HEK293 (cell line): ENCODE measurements at regions not wholly inside any gene's neighbourhood (a gene's known extent, or its start where the extent isn't known, plus 50 kb on each side); places are given as distances from the start of the nearest gene placed in this dataset.

Experiments used
- CTCF ChIA-PET: fragments of 350-600 bp; formaldehyde crosslinking; extraction: SDS; loops from one replicate; lab custom pipeline; 2021; ENCODE audit warnings: antibody characterized with exemption; lab: Yijun Ruan, JAX
- POLR2A ChIA-PET: fragments of 300-600 bp; formaldehyde crosslinking; extraction: SDS; loops from one replicate; lab custom pipeline; 2020; ENCODE audit warnings: antibody characterized with exemption, inconsistent platforms; lab: Yijun Ruan, JAX
- H3K27ac ChIP-seq: fragments of 200-500 bp; sonication (Bioruptor generic); 2 replicates; pipeline ENCODE4 v1.5.1; 2014; ENCODE audit warnings: low read depth, low read length, control low read depth, inconsistent platforms; ENCODE audit errors: extremely low read depth
- H3K36me3 ChIP-seq, 2 experiments: fragments of 200-500 bp in 1 of 2; sonication (Bioruptor generic) in 1 of 2; 1 replicate in 1 of 2; 2 replicates in 1 of 2; pipeline ENCODE4 v1.5.1; 2014 to 2017; ENCODE audit warnings: inconsistent platforms in 2 of 2, low read length in 2 of 2; ENCODE audit not compliant: control insufficient read depth in 2 of 2, insufficient read depth in 1 of 2
- H3K4me1 ChIP-seq: fragments of 200-500 bp; sonication (Bioruptor generic); 2 replicates; pipeline ENCODE4 v1.5.1; 2014; ENCODE audit warnings: mild to moderate bottlenecking, low read length, inconsistent platforms; ENCODE audit not compliant: control insufficient read depth, insufficient read depth
- H3K4me3 ChIP-seq: 2 replicates; pipeline ENCODE4 v1.5.1; 2011; ENCODE audit warnings: low read depth, mild to moderate bottlenecking, control low read depth, low read length, moderate library complexity
- H3K9me3 ChIP-seq: fragments of 200-500 bp; sonication (Bioruptor generic); 2 replicates; pipeline ENCODE4 v1.5.1; 2014; ENCODE audit warnings: low read depth, low read length, inconsistent platforms; ENCODE audit not compliant: control insufficient read depth, insufficient read depth
- ATF2 ChIP-seq: fragments of 450-650 bp; formaldehyde crosslinking; IDR thresholded peaks from 2 replicates; pipeline ENCODE4 v1.5.1; 2016; ENCODE audit warnings: missing biosample characterization, missing genetic modification characterization, low read depth
- EGR2 ChIP-seq: fragments of 450-650 bp; formaldehyde crosslinking; IDR thresholded peaks from 2 replicates; pipeline ENCODE4 v1.5.1; 2016; ENCODE audit warnings: low read depth, missing biosample characterization, missing genetic modification characterization
- FEZF1 ChIP-seq: fragments of 450-650 bp; formaldehyde crosslinking; IDR thresholded peaks from 2 replicates; pipeline ENCODE4 v1.5.1; 2016; ENCODE audit warnings: missing biosample characterization, missing genetic modification characterization
- KLF17 ChIP-seq: fragments of 450-650 bp; formaldehyde crosslinking; IDR thresholded peaks from 2 replicates; pipeline ENCODE4 v1.5.1; 2016; ENCODE audit warnings: missing biosample characterization, missing genetic modification characterization
- OSR2 ChIP-seq: fragments of 450-650 bp; formaldehyde crosslinking; IDR thresholded peaks from 2 replicates; pipeline ENCODE4 v1.5.1; 2016; ENCODE audit warnings: missing biosample characterization, missing genetic modification characterization
- ZFP37 ChIP-seq: fragments of 450-650 bp; formaldehyde crosslinking; IDR thresholded peaks from 2 replicates; pipeline ENCODE4 v1.5.1; 2016; ENCODE audit warnings: missing biosample characterization, missing genetic modification characterization
- ZNF10 ChIP-seq: fragments of 450-650 bp; formaldehyde crosslinking; IDR thresholded peaks from 2 replicates; pipeline ENCODE4 v1.5.1; 2017; ENCODE audit warnings: missing biosample characterization, missing genetic modification characterization
- ZNF112 ChIP-seq: fragments of 450-650 bp; formaldehyde crosslinking; IDR thresholded peaks from 2 replicates; pipeline ENCODE4 v1.5.0; 2017; ENCODE audit warnings: missing biosample characterization, missing genetic modification characterization
- ZNF19 ChIP-seq: fragments of 450-650 bp; formaldehyde crosslinking; IDR thresholded peaks from 2 replicates; pipeline ENCODE4; 2016; ENCODE audit warnings: missing biosample characterization, missing genetic modification characterization, low read depth
- ZNF202 ChIP-seq: fragments of 450-650 bp; formaldehyde crosslinking; IDR thresholded peaks from 2 replicates; pipeline ENCODE4 v1.5.1; 2016; ENCODE audit warnings: missing biosample characterization, missing genetic modification characterization, borderline replicate concordance
- ZNF341 ChIP-seq: fragments of 450-650 bp; formaldehyde crosslinking; IDR thresholded peaks from 2 replicates; pipeline ENCODE4; 2016; ENCODE audit warnings: low read depth, missing biosample characterization, missing genetic modification characterization
- ZNF404 ChIP-seq: fragments of 450-650 bp; formaldehyde crosslinking; IDR thresholded peaks from 2 replicates; pipeline ENCODE4 v1.5.1; 2017; ENCODE audit warnings: missing biosample characterization, missing genetic modification characterization
- ZNF501 ChIP-seq: fragments of 450-650 bp; formaldehyde crosslinking; IDR thresholded peaks from 2 replicates; pipeline ENCODE4 v1.5.1; 2016; ENCODE audit warnings: missing biosample characterization, missing genetic modification characterization
- ZNF548 ChIP-seq: fragments of 450-650 bp; formaldehyde crosslinking; IDR thresholded peaks from 2 replicates; pipeline ENCODE4 v1.5.1; 2016; ENCODE audit warnings: missing biosample characterization, missing genetic modification characterization
- ZNF549 ChIP-seq: fragments of 450-650 bp; IDR thresholded peaks from 2 replicates; pipeline ENCODE4 v1.5.1; 2018; ENCODE audit warnings: missing biosample characterization, missing genetic modification characterization, mild to moderate bottlenecking, inconsistent platforms, moderate library complexity
- ZNF610 ChIP-seq: fragments of 450-650 bp; formaldehyde crosslinking; IDR thresholded peaks from 2 replicates; pipeline ENCODE4 v1.5.1; 2016; ENCODE audit warnings: missing biosample characterization, missing genetic modification characterization, borderline replicate concordance
- ZNF626 ChIP-seq: fragments of 450-650 bp; sonication (Bioruptor Pico); formaldehyde crosslinking; IDR thresholded peaks from 2 replicates; pipeline ENCODE4 v1.5.1; 2018; ENCODE audit warnings: missing biosample characterization, missing genetic modification characterization, inconsistent platforms
- ZNF791 ChIP-seq: fragments of 450-650 bp; formaldehyde crosslinking; IDR thresholded peaks from 2 replicates; pipeline ENCODE4 v1.5.1; 2016; ENCODE audit warnings: missing biosample characterization, missing genetic modification characterization
- ZNF843 ChIP-seq: fragments of 450-650 bp; formaldehyde crosslinking; IDR thresholded peaks from 2 replicates; pipeline ENCODE4 v1.5.1; 2016; ENCODE audit warnings: missing biosample characterization, missing genetic modification characterization
- TF ChIP-seq, protein P1 (sequence below): fragments of 450-650 bp; formaldehyde crosslinking; IDR thresholded peaks from 2 replicates; pipeline ENCODE4 v1.5.1; 2016; ENCODE audit warnings: missing biosample characterization, missing genetic modification characterization
- TF ChIP-seq, protein P2 (sequence below): IDR thresholded peaks from 2 replicates; pipeline ENCODE4 v1.6.1; 2011; ENCODE audit warnings: mild to moderate bottlenecking, low read depth, low read length, borderline replicate concordance
- TF ChIP-seq, protein P3 (sequence below): fragments of 450-650 bp; formaldehyde crosslinking; IDR thresholded peaks from 2 replicates; pipeline ENCODE4 v1.5.1; 2017; ENCODE audit warnings: missing biosample characterization, missing genetic modification characterization

DNA sequence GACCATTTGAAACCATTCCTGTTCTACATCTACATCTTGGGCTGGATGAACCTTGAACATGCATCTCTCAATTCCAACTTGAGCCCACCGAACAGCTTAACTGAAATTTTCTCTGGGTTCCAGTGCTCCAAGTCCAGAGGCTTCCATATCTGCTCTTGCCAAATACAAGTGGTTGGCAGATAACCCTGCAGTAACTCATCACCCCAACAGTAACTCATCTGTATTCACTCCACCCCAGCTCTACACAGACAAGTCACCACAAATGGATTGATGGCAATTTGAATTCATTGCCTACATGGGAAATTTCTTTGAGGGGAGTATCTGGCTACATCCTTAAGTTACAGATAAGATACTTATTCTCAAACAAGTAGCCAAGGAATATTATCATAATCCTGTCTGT, 502.4 kb upstream of the TNP1 start:
- POLR2A ChIA-PET: no interaction called here
- CTCF ChIA-PET: interaction anchor here (0.6 to 1.6 kb wide), 2 partner anchors 351 to 664 kb away, joined by 3 read pairs; no protein-coding TSS in a partner anchor
- Histone ChIP-seq H3K27ac (no peak overlapping the region), H3K4me1 (peaks cover 8% of the 10 kb centered on the region; the same call in 1 of the 2 replicates), H3K4me3 (no peak overlapping the region), H3K9me3 (no peaks in the 10 kb centered on the region), H3K36me3 (no peaks in the 10 kb centered on the region)
- TF ChIP-seq ZNF501 (tag by site-specific recombination) (no peak), ZNF791 (tag by site-specific recombination) (no peak), ZNF202 (tag by site-specific recombination) (no peak), ZNF341 (no peak), FEZF1 (tag by site-specific recombination) (no peak), ZNF404 (no peak), ZFP37 (no peak), ZNF626 (tag by site-specific recombination) (no peak), ATF2 (tag by site-specific recombination) (no peak), ZNF610 (no peak), KLF17 (tag by site-specific recombination) (no peak), EGR2 (tag by site-specific recombination) (no peak), ZNF10 (tag by site-specific recombination) (no peak)
- TF ChIP-seq, protein P1, sequence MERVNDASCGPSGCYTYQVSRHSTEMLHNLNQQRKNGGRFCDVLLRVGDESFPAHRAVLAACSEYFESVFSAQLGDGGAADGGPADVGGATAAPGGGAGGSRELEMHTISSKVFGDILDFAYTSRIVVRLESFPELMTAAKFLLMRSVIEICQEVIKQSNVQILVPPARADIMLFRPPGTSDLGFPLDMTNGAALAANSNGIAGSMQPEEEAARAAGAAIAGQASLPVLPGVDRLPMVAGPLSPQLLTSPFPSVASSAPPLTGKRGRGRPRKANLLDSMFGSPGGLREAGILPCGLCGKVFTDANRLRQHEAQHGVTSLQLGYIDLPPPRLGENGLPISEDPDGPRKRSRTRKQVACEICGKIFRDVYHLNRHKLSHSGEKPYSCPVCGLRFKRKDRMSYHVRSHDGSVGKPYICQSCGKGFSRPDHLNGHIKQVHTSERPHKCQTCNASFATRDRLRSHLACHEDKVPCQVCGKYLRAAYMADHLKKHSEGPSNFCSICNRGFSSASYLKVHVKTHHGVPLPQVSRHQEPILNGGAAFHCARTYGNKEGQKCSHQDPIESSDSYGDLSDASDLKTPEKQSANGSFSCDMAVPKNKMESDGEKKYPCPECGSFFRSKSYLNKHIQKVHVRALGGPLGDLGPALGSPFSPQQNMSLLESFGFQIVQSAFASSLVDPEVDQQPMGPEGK (tag by site-specific recombination): no peak
- TF ChIP-seq, protein P2, sequence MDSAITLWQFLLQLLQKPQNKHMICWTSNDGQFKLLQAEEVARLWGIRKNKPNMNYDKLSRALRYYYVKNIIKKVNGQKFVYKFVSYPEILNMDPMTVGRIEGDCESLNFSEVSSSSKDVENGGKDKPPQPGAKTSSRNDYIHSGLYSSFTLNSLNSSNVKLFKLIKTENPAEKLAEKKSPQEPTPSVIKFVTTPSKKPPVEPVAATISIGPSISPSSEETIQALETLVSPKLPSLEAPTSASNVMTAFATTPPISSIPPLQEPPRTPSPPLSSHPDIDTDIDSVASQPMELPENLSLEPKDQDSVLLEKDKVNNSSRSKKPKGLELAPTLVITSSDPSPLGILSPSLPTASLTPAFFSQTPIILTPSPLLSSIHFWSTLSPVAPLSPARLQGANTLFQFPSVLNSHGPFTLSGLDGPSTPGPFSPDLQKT: no peak
- TF ChIP-seq, protein P3, sequence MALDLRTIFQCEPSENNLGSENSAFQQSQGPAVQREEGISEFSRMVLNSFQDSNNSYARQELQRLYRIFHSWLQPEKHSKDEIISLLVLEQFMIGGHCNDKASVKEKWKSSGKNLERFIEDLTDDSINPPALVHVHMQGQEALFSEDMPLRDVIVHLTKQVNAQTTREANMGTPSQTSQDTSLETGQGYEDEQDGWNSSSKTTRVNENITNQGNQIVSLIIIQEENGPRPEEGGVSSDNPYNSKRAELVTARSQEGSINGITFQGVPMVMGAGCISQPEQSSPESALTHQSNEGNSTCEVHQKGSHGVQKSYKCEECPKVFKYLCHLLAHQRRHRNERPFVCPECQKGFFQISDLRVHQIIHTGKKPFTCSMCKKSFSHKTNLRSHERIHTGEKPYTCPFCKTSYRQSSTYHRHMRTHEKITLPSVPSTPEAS (tag by site-specific recombination): no peak

DNA sequence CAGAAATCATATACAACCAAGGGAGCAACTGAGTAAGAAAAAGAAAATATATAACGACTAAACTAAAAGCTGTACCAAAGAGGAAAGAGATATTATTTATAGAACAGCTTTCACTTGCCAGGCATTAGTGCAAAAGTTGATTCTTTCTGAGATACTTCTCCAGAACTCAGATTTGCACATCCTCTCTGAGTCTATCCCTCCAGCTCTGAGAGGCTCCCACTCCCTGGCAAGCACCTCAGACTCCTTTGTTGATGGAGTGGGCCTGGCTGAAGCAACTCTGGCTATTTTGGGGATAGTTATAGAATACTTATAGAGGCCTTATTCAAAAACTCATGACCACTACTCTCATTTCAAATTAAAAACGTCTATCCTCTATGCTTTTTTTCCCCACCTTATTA, 501.6 kb upstream of the TNP1 start:
- Histone ChIP-seq H3K4me3 (no peak overlapping the region), H3K27ac (no peak overlapping the region), H3K36me3 (no peaks in the 10 kb centered on the region), H3K9me3 (no peaks in the 10 kb centered on the region), H3K4me1 (peaks cover 6% of the 10 kb centered on the region; the same call in 1 of the 2 replicates)
- POLR2A ChIA-PET: no interaction called here
- TF ChIP-seq ZNF112 (tag by site-specific recombination) (no peak), ZNF341 (no peak), OSR2 (no peak), ZNF19 (tag by site-specific recombination) (no peak), ZNF843 (no peak), ZNF549 (no peak), ZNF548 (no peak)
- CTCF ChIA-PET: interaction anchor here (1.6 kb wide), 1 partner anchor 663 kb away, joined by 3 read pairs; no protein-coding TSS in a partner anchor
